ENCODE measurements at regions not wholly inside any gene's neighbourhood (a gene's known extent, or its start where the extent isn't known, plus 50 kb on each side); places are given as distances from the start of the nearest gene placed in this dataset.

- TF ChIP-seq, protein P1, sequence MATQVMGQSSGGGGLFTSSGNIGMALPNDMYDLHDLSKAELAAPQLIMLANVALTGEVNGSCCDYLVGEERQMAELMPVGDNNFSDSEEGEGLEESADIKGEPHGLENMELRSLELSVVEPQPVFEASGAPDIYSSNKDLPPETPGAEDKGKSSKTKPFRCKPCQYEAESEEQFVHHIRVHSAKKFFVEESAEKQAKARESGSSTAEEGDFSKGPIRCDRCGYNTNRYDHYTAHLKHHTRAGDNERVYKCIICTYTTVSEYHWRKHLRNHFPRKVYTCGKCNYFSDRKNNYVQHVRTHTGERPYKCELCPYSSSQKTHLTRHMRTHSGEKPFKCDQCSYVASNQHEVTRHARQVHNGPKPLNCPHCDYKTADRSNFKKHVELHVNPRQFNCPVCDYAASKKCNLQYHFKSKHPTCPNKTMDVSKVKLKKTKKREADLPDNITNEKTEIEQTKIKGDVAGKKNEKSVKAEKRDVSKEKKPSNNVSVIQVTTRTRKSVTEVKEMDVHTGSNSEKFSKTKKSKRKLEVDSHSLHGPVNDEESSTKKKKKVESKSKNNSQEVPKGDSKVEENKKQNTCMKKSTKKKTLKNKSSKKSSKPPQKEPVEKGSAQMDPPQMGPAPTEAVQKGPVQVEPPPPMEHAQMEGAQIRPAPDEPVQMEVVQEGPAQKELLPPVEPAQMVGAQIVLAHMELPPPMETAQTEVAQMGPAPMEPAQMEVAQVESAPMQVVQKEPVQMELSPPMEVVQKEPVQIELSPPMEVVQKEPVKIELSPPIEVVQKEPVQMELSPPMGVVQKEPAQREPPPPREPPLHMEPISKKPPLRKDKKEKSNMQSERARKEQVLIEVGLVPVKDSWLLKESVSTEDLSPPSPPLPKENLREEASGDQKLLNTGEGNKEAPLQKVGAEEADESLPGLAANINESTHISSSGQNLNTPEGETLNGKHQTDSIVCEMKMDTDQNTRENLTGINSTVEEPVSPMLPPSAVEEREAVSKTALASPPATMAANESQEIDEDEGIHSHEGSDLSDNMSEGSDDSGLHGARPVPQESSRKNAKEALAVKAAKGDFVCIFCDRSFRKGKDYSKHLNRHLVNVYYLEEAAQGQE (IDR thresholded peaks at IDR 0.05; ENCODE audit: insufficient read depth in 1 of 2, low read depth in 2 of 2, low read length in 2 of 2) = no peak
- TF ChIP-seq FOXP2 (optimal IDR thresholded peaks at IDR 0.05; ENCODE audit: borderline replicate concordance, extremely low read depth, extremely low read length, insufficient read depth) (no peak), SIN3A (IDR thresholded peaks at IDR 0.05; ENCODE audit: borderline replicate concordance, insufficient read depth, low read length) (no peak), POLR2AphosphoS5 (IDR thresholded peaks at IDR 0.05; ENCODE audit: low read depth, low read length) (no peak), TAF1 (IDR thresholded peaks at IDR 0.05; ENCODE audit: borderline replicate concordance, insufficient read depth, low read length) (no peak)
Observed at GRCh38 chr3:177828208-177828565, 630.9 kb upstream of the TBL1XR1 start.

GRCh38 chr3:177830411-177830849 is 633.1 kb upstream of the TBL1XR1 start:
- TF ChIP-seq FOXP2 (optimal IDR thresholded peaks at IDR 0.05; ENCODE audit: borderline replicate concordance, extremely low read depth, extremely low read length, insufficient read depth) = no peak
- TF ChIP-seq POLR2AphosphoS5 (IDR thresholded peaks at IDR 0.05; ENCODE audit: low read depth, low read length) = no peak
- TF ChIP-seq TAF1 (IDR thresholded peaks at IDR 0.05; ENCODE audit: borderline replicate concordance, insufficient read depth, low read length) = no peak
- no peak for TF ChIP-seq SIN3A (IDR thresholded peaks at IDR 0.05; ENCODE audit: borderline replicate concordance, insufficient read depth, low read length)
- TF ChIP-seq, protein P1 (IDR thresholded peaks at IDR 0.05; ENCODE audit: insufficient read depth in 1 of 2, low read depth in 2 of 2, low read length in 2 of 2) = no peak

DNA sequence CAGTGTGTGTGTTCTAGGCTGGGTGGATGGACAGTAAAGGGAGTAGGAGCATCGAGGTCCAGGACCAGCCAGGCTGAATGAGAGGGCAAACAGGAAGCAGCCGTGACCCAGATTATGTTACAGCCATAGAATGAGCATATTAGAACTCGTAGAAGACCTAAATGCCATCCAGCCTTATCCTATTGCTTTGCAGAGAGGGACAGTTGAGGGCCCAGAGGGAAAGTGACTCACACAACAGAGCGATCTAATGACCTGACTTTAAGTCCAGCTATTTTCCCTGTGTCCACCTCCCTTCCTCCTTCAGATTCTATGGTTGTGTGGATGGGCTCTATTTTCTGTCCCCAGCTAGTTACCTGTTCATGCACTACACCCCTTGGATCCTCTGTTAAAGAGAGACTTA is 634.1 kb upstream of the TBL1XR1 start:
- TF ChIP-seq, protein P1 (IDR thresholded peaks at IDR 0.05; ENCODE audit: insufficient read depth in 1 of 2, low read depth in 2 of 2, low read length in 2 of 2) = no peak
- TF ChIP-seq FOXP2 (optimal IDR thresholded peaks at IDR 0.05; ENCODE audit: borderline replicate concordance, extremely low read depth, extremely low read length, insufficient read depth) = no peak
- TF ChIP-seq POLR2AphosphoS5 (IDR thresholded peaks at IDR 0.05; ENCODE audit: low read depth, low read length) = no peak
- TF ChIP-seq TAF1 (IDR thresholded peaks at IDR 0.05; ENCODE audit: borderline replicate concordance, insufficient read depth, low read length) = no peak
- no peak for TF ChIP-seq SIN3A (IDR thresholded peaks at IDR 0.05; ENCODE audit: borderline replicate concordance, insufficient read depth, low read length)

DNA sequence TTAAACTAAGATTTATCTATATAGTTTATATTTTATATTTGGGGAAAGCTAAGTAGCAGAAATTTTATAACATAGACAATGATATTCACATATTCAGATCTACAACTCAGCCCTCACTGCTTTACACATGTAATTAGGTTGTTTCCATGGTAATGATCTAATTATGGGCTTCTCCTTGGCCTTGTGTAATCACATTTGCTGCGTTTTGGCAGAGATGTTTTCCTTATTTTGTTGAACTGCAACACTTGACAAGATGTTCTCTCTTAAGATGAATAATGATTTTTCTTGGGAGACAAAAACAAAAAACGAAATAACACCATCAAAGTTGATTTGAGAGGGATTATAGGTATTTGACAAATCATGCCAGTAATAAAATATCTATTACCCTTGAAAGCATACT is 635.6 kb upstream of the TBL1XR1 start:
- TF ChIP-seq FOXP2 (optimal IDR thresholded peaks at IDR 0.05; ENCODE audit: borderline replicate concordance, extremely low read depth, extremely low read length, insufficient read depth) (no peak), POLR2AphosphoS5 (IDR thresholded peaks at IDR 0.05; ENCODE audit: low read depth, low read length) (no peak), TAF1 (IDR thresholded peaks at IDR 0.05; ENCODE audit: borderline replicate concordance, insufficient read depth, low read length) (no peak), SIN3A (IDR thresholded peaks at IDR 0.05; ENCODE audit: borderline replicate concordance, insufficient read depth, low read length) (no peak)
- TF ChIP-seq, protein P1 (IDR thresholded peaks at IDR 0.05; ENCODE audit: insufficient read depth in 1 of 2, low read depth in 2 of 2, low read length in 2 of 2) = no peak

DNA sequence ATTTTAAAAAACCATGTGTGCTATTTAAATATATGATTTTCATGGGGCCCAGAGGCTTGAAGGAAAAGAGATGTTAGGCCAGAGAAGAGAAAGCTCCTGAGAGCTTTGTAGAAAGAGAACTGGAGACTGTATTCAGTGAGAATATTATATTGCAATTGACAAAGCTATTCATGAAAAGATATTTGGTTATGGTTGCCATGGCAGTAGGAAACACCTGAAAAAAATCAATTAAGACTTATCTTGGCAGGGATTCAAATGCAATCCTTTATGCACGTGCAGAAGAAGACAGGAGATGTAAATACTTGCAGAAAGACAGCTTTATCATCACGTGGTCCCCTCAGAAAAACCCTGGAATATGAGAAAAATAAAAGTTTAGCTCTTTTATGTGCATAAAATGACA is 636.0 kb upstream of the TBL1XR1 start:
- TF ChIP-seq SIN3A (IDR thresholded peaks at IDR 0.05; ENCODE audit: borderline replicate concordance, insufficient read depth, low read length) (no peak), TAF1 (IDR thresholded peaks at IDR 0.05; ENCODE audit: borderline replicate concordance, insufficient read depth, low read length) (no peak), POLR2AphosphoS5 (IDR thresholded peaks at IDR 0.05; ENCODE audit: low read depth, low read length) (no peak), FOXP2 (optimal IDR thresholded peaks at IDR 0.05; ENCODE audit: borderline replicate concordance, extremely low read depth, extremely low read length, insufficient read depth) (no peak)
- TF ChIP-seq, protein P1 (IDR thresholded peaks at IDR 0.05; ENCODE audit: insufficient read depth in 1 of 2, low read depth in 2 of 2, low read length in 2 of 2) = no peak
